K562 (cell line): ENCODE measurements at regions not wholly inside any gene's neighbourhood (a gene's known extent, or its start where the extent isn't known, plus 50 kb on each side); places are given as distances from the start of the nearest gene placed in this dataset.

Source experiments
- CHAMP1 ChIP-seq: fragments of 450-650 bp; IDR thresholded peaks from 2 replicates; pipeline ENCODE4 v1.6.1; 2016; ENCODE audit warnings: mild to moderate bottlenecking
- CREB1 ChIP-seq, 2 experiments: sonication (generic) in 1 of 2; formaldehyde crosslinking in 1 of 2; IDR thresholded peaks; 2 replicates each; pipeline versions ENCODE4 v1.6.1 to v1.8.0; 2012 to 2022; ENCODE audit warnings: inconsistent platforms in 1 of 2, mild to moderate bottlenecking in 1 of 2, missing genetic modification reagents in 1 of 2, moderate library complexity in 1 of 2
- FOXK2 ChIP-seq, 2 experiments: fragments of 450-650 bp; IDR thresholded peaks in 1 of 2; conservative IDR thresholded peaks in 1 of 2; 2 replicates each; pipeline ENCODE4 v1.6.1; 2016; ENCODE audit warnings: low read depth in 2 of 2, mild to moderate bottlenecking in 1 of 2
- HDAC6 ChIP-seq: IDR thresholded peaks from 2 replicates; pipeline ENCODE4 v1.6.1; 2012; ENCODE audit warnings: low read depth, mild to moderate bottlenecking, control low read depth, inconsistent platforms, low read length, moderate library complexity
- HMG20B ChIP-seq: fragments of 250-450 bp; sonication (Bioruptor Pico); IDR thresholded peaks from 2 replicates; pipeline ENCODE4 v1.5.0; 2021; ENCODE audit warnings: mild to moderate bottlenecking
- MAX ChIP-seq: sonication (generic); formaldehyde crosslinking; IDR thresholded peaks from 2 replicates; pipeline ENCODE4 v1.9.0; 2022; ENCODE audit warnings: mild to moderate bottlenecking, missing genetic modification reagents
- MNT ChIP-seq, 2 experiments: fragments of 450-650 bp; conservative IDR thresholded peaks; 2 replicates each; pipeline ENCODE4 v1.6.1; 2017; ENCODE audit warnings: mild to moderate bottlenecking in 2 of 2, moderate library complexity in 2 of 2
- MYC ChIP-seq, 2 experiments: fragments of 250-450 bp in 1 of 2; sonication (Bioruptor Pico) in 1 of 2; IDR thresholded peaks; 2 replicates each; pipeline versions ENCODE4 v1.5.1 to v1.6.1; 2012 to 2021; ENCODE audit warnings: low read depth in 2 of 2, borderline replicate concordance in 1 of 2, improper control_type of control experiment in 1 of 2, low read length in 1 of 2, mild to moderate bottlenecking in 1 of 2, moderate library complexity in 1 of 2
- SAFB2 ChIP-seq: fragments of 200-400 bp; formaldehyde crosslinking; IDR thresholded peaks from 2 replicates; pipeline ENCODE4 v1.6.1; 2018; ENCODE audit warnings: borderline replicate concordance, low read length, low read depth, moderate library complexity; ENCODE audit not compliant: severe bottlenecking
- TCF3 ChIP-seq: sonication (generic); formaldehyde crosslinking; IDR thresholded peaks from 2 replicates; pipeline ENCODE4 v1.4.0; 2020; ENCODE audit warnings: mild to moderate bottlenecking, missing genetic modification reagents
- VEZF1 ChIP-seq: fragments of 200-800 bp; sonication (Bioruptor generic); IDR thresholded peaks from 2 replicates; pipeline ENCODE4 v1.6.1; 2017; ENCODE audit warnings: missing genetic modification characterization, missing compliant biosample characterization
- ZFP1 ChIP-seq: fragments of 450-650 bp; formaldehyde crosslinking; IDR thresholded peaks from 2 replicates; pipeline ENCODE4 v1.4.0; 2020; ENCODE audit warnings: mild to moderate bottlenecking, mixed read lengths
- ZMIZ1 ChIP-seq, 2 experiments: fragments of 150-350 bp in 1 of 2; IDR thresholded peaks; 2 replicates each; pipeline ENCODE4 v1.6.1; 2012 to 2016; ENCODE audit warnings: low read depth in 2 of 2, low read length in 2 of 2, mild to moderate bottlenecking in 1 of 2, moderate library complexity in 1 of 2

GRCh38 chr1:234544087-234544579 is 65.2 kb upstream of the TARBP1 start (continued):
- TF ChIP-seq VEZF1 (CRISPR knock-in tag) (peak; percentile 26), MAX (CRISPR knock-in tag) (peak; percentile 62; the same call in 1 of the 2 replicates), HDAC6 (no peak), ZMIZ1 (IDR thresholded peaks at IDR 0.05; ENCODE audit: low read depth in 2 of 2, low read length in 2 of 2) (0 out of 4 replicates have a peak, but pooled peaks of 1 of the 2 experiments have one; percentile 31), CREB1 (IDR thresholded peaks at IDR 0.05) (peak; percentile 36; the same call in 1 of the 2 replicates), CREB1 (CRISPR knock-in tag; IDR thresholded peaks at IDR 0.05) (no peak; the same call in 1 of the 2 replicates), ZFP1 (CRISPR knock-in tag) (no peak), MNT (conservative IDR thresholded peaks at IDR 0.05) (peak in 1 of 2 experiments; percentile 30; a peak in 1 of 4 replicates), FOXK2 (conservative IDR thresholded peaks at IDR 0.05 in 1 of 2, IDR thresholded peaks at IDR 0.05 in 1 of 2; ENCODE audit: low read depth in 2 of 2) (0 out of 4 replicates have a peak, but pooled peaks of 1 of the 2 experiments have one; percentile 18), CHAMP1 (peak; percentile 12; the same call in 1 of the 2 replicates), SAFB2 (no peak), MYC (IDR thresholded peaks at IDR 0.05; ENCODE audit: low read depth, low read length) (peak; percentile 76), MYC (CRISPR knock-in tag; IDR thresholded peaks at IDR 0.05; ENCODE audit: borderline replicate concordance, low read depth) (0 out of 2 replicates have a peak, but pooled peaks have one; percentile 66), TCF3 (CRISPR knock-in tag) (no peak), HMG20B (no peak)
